Body of pancreas (tissue), 4 donors: ENCODE measurements at regions not wholly inside any gene's neighbourhood (a gene's known extent, or its start where the extent isn't known, plus 50 kb on each side); places are given as distances from the start of the nearest gene placed in this dataset.

Experiments used
- ATAC-seq: fragments of 150-250 bp; one replicate; pipeline ENCODE4 v1.9.1; 2016
- DNase-seq, 4 donors: peaks; one replicate each; pipeline ENCODE4 v3.0.0-alpha.2; 2019
- H3K27ac ChIP-seq, 4 donors: fragments of 200-600 bp; sonication (generic); 1 replicate in 3 of 4; 2 replicates in 1 of 4; pipeline versions ENCODE4 v1.5.1 to v1.6.1; 2016 to 2019; ENCODE audit warnings: mild to moderate bottlenecking in 1 of 4, mixed read lengths in 1 of 4, moderate library complexity in 1 of 4
- H3K27me3 ChIP-seq, 2 donors: fragments of 200-600 bp; sonication (generic); one replicate each; pipeline ENCODE4 v1.6.0; 2016; ENCODE audit warnings: mild to moderate bottlenecking in 1 of 2
- H3K36me3 ChIP-seq, 2 donors: fragments of 200-600 bp; sonication (generic); replicated peaks in 1 of 2; 2 replicates each; pipeline ENCODE4 v1.5.1; 2016; ENCODE audit warnings: low read depth in 2 of 2; ENCODE audit not compliant: insufficient read depth in 1 of 2
- H3K4me1 ChIP-seq: fragments of 200-600 bp; sonication (generic); one replicate; pipeline ENCODE4 v1.6.0; 2016
- H3K4me3 ChIP-seq, 2 donors: fragments of 200-600 bp; sonication (generic); 1 replicate in 1 of 2; 2 replicates in 1 of 2; pipeline ENCODE4 v1.5.1; 2016 to 2019
- H3K9me3 ChIP-seq, 3 donors: fragments of 200-600 bp; sonication (generic); 1 replicate in 2 of 3; 2 replicates in 1 of 3; pipeline ENCODE4 v1.5.1; 2016
- CTCF ChIP-seq, 7 experiments: fragments of 450-650 bp in 4 of 7; fragments of 200-600 bp in 3 of 7; sonication (generic) in 3 of 7; IDR thresholded peaks; one replicate each; pipeline ENCODE4 v1.5.1; 2016 to 2019; ENCODE audit warnings: antibody characterized with exemption in 7 of 7
- POLR2A ChIP-seq, 3 donors: fragments of 450-650 bp; IDR thresholded peaks; one replicate each; pipeline ENCODE4 v1.6.1; 2016; ENCODE audit warnings: antibody characterized with exemption in 3 of 3, mild to moderate bottlenecking in 2 of 3
- WGBS, 2 donors: methylation state at CpG; one replicate each; pipeline ENCODE4 v1.1.5; 2017; 5-methylcytosine and 5-hydroxymethylcytosine counted together
- intact Hi-C: fragments of 100-400 bp; cut with DNase I; formaldehyde crosslinking; loops from one replicate; pipeline ENCODE4 v1.15.1; 2023

GRCh38 chr5:5676218-5676617 is 253.7 kb downstream of the ICE1 start:
- DNase-seq (no peak), ATAC-seq (no peak)
- Histone ChIP-seq H3K27me3 (no peaks in the 10 kb centered on the region), H3K36me3 (no peaks in the 10 kb centered on the region), H3K27ac (no peak overlapping the region), H3K9me3 (no peaks in the 10 kb centered on the region), H3K4me3 (no peak overlapping the region), H3K4me1 (no peaks in the 10 kb centered on the region)
- WGBS, 2 donors: 49 to 52% methylated on average over 3 of the region's 3 CpGs
- TF ChIP-seq POLR2A (IDR thresholded peaks at IDR 0.05) (no peak), CTCF (IDR thresholded peaks at IDR 0.05) (no peak)
- intact Hi-C loops: no loop called here

GRCh38 chr5:5675511-5675910 is 253.0 kb downstream of the ICE1 start:
- DNase-seq: no peak
- Histone ChIP-seq H3K27me3 (no peaks in the 10 kb centered on the region), H3K4me1 (no peaks in the 10 kb centered on the region), H3K27ac (no peak overlapping the region), H3K4me3 (no peak overlapping the region), H3K9me3 (no peaks in the 10 kb centered on the region), H3K36me3 (no peaks in the 10 kb centered on the region)
- TF ChIP-seq POLR2A (IDR thresholded peaks at IDR 0.05): no peak
- TF ChIP-seq CTCF (IDR thresholded peaks at IDR 0.05): no peak
- 50 to 53% methylated on average over 1 of the region's 1 CpG for WGBS, 2 donors
- intact Hi-C loops: no loop called here
- ATAC-seq: no peak

DNA sequence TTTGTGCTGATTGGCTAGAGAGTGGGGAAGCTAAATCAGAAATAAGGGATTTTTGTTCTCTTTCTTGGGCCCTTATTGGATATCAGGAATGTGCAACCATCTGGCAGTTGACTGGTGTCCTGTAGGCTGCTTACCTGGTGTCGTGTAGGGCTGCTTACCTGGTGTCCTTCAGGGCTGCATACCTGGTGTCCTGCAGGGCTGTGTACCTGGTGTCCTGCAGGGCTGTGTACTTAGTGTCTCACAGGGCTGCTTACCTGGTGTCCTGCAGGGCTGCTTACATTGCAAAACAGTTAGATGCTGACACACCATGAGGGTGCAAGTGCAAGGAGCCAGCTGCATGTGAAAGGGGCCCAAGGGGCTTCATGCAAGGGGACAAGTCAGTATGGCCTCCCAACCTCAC is 249.3 kb downstream of the ICE1 start:
- intact Hi-C loops: no loop called here
- Histone ChIP-seq H3K4me1 (no peaks in the 10 kb centered on the region), H3K9me3 (no peaks in the 10 kb centered on the region), H3K4me3 (no peak overlapping the region), H3K36me3 (no peaks in the 10 kb centered on the region), H3K27me3 (no peaks in the 10 kb centered on the region), H3K27ac (no peak overlapping the region)
- no peak for ATAC-seq
- TF ChIP-seq POLR2A (IDR thresholded peaks at IDR 0.05): no peak
- TF ChIP-seq CTCF (IDR thresholded peaks at IDR 0.05): no peak
- no peak for DNase-seq
- WGBS, 2 donors: 13% methylated on average over 1 of the region's 1 CpG; no CpG with 5 or more reads in 1 of the 2 donors

DNA sequence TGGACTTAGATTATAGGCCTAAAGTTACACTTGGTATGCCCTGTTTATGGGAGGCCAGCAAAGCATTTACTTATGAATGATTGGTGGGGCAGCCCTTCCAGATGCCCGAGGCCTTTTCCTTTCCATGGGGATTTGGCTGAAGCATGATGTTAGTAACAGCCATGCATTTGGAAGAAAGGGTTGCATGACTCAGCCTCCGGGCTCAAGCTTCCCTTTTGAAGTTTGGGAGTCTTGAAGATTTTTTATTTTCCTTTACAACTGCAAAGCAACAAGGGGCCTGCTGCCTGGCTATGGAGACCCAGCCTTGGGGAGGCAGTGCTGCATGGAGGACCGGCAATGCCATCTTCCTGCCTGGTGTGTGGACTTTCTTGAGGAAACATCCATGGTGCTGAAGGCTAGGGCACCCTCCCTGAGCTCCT is 244.7 kb downstream of the ICE1 start:
- Histone ChIP-seq H3K4me1 (no peaks in the 10 kb centered on the region), H3K4me3 (no peak overlapping the region), H3K27me3 (no peaks in the 10 kb centered on the region), H3K36me3 (no peaks in the 10 kb centered on the region), H3K27ac (no peak overlapping the region), H3K9me3 (no peaks in the 10 kb centered on the region)
- 48 to 62% methylated on average over 3 of the region's 3 CpGs for WGBS, 2 donors
- ATAC-seq: no peak
- no peak for DNase-seq
- intact Hi-C loops: no loop called here
- TF ChIP-seq CTCF (IDR thresholded peaks at IDR 0.05) (no peak), POLR2A (IDR thresholded peaks at IDR 0.05) (no peak)

- H3K27ac ChIP-seq: no peak overlapping the region
- intact Hi-C loops: no loop called here
- no peak overlapping the region for H3K4me3 ChIP-seq
- ATAC-seq (no peak), DNase-seq (no peak)
- no peaks in the 10 kb centered on the region for H3K27me3 ChIP-seq
- no peak for TF ChIP-seq POLR2A (IDR thresholded peaks at IDR 0.05)
- TF ChIP-seq CTCF (IDR thresholded peaks at IDR 0.05): no peak
- 67 to 73% methylated on average over 7 of the region's 7 CpGs for WGBS, 2 donors
- no peaks in the 10 kb centered on the region for H3K36me3 ChIP-seq
- H3K4me1 ChIP-seq: no peaks in the 10 kb centered on the region
- H3K9me3 ChIP-seq: no peaks in the 10 kb centered on the region
Measured at GRCh38 chr5:5666369-5666768, 243.9 kb downstream of the ICE1 start.
